ENCODE measurements at regions not wholly inside any gene's neighbourhood (a gene's known extent, or its start where the extent isn't known, plus 50 kb on each side); places are given as distances from the start of the nearest gene placed in this dataset.

DNA sequence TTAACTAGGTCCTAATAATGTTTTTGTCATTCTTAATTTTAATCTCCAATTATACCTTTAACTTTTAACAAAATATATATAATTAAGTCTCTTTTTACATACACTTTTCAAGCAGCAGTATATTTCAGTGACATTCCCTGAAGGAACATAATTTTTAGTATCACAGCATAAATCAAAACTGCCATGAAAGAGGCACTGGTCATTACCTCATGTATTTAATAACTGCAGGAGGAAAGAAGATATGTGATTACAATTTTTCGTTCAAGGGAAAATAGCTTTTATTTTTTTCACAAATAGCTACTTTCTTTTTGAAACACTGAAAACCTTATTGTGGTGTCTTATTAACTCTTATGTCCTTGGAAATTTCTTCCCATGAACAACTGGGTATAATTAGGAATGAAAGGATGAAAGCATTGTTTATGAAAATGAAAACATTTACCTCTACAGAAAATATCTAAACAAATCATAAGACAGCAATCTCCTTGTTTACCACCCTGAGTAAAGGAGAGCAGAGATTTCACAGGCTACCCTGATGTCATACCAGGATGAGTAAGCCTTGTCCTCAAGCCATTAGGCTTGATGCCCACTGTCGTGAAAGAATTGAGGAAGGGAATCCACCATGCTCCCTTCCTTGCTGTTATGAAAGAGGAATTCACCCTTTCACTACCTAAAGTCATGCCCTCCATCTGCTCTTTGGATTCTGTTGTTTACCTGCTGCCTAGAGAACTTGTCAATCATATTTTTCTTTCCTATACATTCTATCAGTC is 877.2 kb upstream of the PCDH20 start:
- TF ChIP-seq, protein P1, sequence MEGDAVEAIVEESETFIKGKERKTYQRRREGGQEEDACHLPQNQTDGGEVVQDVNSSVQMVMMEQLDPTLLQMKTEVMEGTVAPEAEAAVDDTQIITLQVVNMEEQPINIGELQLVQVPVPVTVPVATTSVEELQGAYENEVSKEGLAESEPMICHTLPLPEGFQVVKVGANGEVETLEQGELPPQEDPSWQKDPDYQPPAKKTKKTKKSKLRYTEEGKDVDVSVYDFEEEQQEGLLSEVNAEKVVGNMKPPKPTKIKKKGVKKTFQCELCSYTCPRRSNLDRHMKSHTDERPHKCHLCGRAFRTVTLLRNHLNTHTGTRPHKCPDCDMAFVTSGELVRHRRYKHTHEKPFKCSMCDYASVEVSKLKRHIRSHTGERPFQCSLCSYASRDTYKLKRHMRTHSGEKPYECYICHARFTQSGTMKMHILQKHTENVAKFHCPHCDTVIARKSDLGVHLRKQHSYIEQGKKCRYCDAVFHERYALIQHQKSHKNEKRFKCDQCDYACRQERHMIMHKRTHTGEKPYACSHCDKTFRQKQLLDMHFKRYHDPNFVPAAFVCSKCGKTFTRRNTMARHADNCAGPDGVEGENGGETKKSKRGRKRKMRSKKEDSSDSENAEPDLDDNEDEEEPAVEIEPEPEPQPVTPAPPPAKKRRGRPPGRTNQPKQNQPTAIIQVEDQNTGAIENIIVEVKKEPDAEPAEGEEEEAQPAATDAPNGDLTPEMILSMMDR (IDR thresholded peaks at IDR 0.05; ENCODE audit: borderline replicate concordance, insufficient read depth, low read depth, low read length): no peak
- no peak overlapping the region for H3K4me3 ChIP-seq (ENCODE audit: low read depth, low read length)

DNA sequence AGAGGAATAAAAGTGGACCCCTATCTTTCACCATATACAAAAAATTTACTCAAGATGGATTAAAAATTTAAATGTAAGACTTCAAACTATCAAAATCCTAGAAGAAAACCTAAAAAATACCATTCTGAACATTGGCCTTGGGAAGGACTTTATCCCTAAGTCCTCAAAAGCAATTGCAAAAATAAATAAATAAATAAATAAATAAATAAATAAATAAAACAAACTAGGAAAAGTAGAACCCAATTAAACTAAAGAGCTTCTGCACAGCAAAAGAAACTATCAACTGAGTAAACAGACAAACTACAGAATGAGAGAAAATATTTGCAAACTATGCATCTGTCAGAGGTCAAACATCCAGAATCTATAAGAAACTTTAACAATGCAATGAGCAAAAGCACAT is 874.9 kb upstream of the PCDH20 start:
- H3K4me3 ChIP-seq (ENCODE audit: low read depth, low read length): no peak overlapping the region
- TF ChIP-seq, protein P1 (IDR thresholded peaks at IDR 0.05; ENCODE audit: borderline replicate concordance, insufficient read depth, low read depth, low read length): no peak

DNA sequence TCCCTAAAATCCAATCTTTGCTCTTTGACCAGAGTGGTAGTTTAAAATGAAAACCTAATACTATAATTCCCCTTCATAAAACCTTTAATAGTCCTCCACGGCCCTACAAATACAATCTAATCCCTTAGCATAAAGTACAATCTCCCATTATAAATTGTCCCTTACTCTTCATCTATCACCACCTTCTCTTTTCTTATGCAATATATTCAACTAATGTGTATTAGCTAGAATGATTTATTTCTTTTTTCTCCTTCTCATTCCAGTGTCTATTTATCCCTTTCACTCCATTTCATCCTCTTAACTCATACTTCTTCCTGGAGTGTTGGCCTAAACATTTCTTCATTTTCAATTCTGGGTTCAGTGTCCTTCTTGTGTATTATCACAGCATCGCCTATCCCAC is 872.1 kb upstream of the PCDH20 start:
- TF ChIP-seq, protein P1 (IDR thresholded peaks at IDR 0.05; ENCODE audit: borderline replicate concordance, insufficient read depth, low read depth, low read length): no peak

DNA sequence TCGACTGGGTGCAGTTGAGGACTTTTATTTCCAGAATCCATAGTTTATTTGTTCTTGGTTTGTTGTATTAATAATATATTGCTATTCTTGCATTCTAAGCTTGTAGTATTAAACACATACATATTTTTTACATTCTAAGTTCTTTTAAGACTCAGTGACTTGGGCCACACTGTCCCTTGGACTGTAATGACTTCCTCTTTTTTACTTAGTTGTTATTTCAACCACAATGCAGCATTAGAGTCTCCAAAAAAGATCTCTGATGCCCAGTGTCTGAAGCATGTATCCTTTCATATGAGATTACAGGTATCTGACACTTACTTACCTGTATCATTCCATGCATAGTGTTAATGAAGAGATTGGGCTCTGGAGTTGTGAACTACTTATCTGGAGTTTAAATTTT is 864.9 kb upstream of the PCDH20 start:
- TF ChIP-seq, protein P1 (IDR thresholded peaks at IDR 0.05; ENCODE audit: borderline replicate concordance, insufficient read depth, low read depth, low read length): no peak
- H3K4me3 ChIP-seq (ENCODE audit: low read depth, low read length): no peak overlapping the region

More for the DNA sequence above, 872.1 kb upstream of the PCDH20 start:
- H3K4me3 ChIP-seq (ENCODE audit: low read depth, low read length): no peak overlapping the region

DNA sequence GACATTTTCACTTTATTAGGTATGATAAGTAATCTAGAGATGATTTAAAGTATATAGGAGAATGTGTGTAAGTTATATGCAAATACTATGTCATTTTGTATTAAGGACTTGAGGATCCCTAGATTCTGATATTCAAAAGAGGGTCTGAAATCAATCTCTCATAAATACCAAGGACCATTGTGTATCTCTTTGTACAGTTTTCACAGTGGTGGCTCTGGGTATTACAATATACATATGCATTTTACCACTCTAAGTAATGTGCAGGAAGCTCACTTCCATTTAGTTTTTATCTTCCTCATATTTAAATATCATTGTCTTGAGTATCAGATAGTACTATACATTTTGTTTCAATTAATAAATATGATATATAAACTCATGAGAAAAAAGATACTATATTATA is 862.6 kb upstream of the PCDH20 start:
- no peak overlapping the region for H3K4me3 ChIP-seq (ENCODE audit: low read depth, low read length)
- TF ChIP-seq, protein P1 (IDR thresholded peaks at IDR 0.05; ENCODE audit: borderline replicate concordance, insufficient read depth, low read depth, low read length): no peak

DNA sequence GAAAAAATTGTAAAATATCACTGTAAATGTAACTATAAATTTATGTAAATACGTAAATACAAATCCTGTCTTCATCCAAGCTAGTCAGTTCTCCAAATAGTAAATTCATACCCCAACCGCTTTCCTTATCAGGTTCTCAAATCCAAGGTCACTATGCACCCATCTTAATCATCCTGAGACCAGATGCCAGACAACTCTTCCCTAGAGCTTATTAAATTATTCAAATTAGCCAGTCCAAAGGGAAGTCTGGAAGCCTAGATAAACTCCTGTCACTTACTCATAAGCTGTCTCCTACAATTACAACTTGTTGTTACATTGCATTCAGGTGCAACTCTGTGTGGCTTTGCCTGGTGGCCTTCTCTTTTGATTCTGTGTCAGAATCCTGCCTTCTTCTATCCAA is 836.1 kb upstream of the PCDH20 start:
- H3K4me3 ChIP-seq (ENCODE audit: low read depth, low read length): no peak overlapping the region
- TF ChIP-seq, protein P1 (IDR thresholded peaks at IDR 0.05; ENCODE audit: borderline replicate concordance, insufficient read depth, low read depth, low read length): no peak

DNA sequence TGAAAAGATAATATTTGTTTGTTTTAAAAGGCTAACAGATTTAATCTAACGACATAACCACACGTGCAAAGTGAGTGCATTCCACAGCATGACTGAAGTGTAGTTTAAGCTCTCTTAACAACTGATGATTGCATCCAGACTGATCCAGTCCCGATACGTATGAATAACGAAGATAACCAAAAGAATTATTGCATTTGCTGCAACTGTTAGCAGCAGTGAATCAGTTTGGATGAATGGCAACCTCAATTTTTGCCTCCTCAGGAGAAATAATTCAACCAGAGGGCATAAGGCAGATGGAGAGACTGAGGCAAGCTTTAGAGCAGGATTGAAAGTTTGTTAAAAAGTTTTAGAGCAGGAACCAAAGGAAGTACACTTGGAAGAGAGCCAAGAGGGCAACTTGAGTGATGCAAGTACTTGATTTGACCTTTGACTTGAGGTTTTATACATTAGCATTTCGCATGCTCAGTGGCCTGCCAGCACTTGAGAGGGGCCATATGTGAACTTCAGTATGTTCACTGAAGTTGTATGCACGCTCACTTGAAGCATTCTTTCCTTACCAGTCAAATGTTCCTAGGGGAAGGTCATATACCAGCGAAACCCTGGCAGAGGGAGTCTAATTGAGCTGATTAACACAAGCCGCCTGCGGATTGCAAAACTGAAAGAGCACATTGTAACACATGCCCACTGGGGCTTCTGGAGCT is 835.0 kb upstream of the PCDH20 start:
- no peak overlapping the region for H3K4me3 ChIP-seq (ENCODE audit: low read depth, low read length)
- TF ChIP-seq, protein P1 (IDR thresholded peaks at IDR 0.05; ENCODE audit: borderline replicate concordance, insufficient read depth, low read depth, low read length): no peak
